22Rv1 (cell line): ENCODE measurements at regions not wholly inside any gene's neighbourhood (a gene's known extent, or its start where the extent isn't known, plus 50 kb on each side); places are given as distances from the start of the nearest gene placed in this dataset.
A peak's percentile ranks its signal among the peaks of the same experiment; 100 is the strongest.

Source experiments
- H3K27ac ChIP-seq: fragments of 450-650 bp; 2 replicates; pipeline ENCODE4 v1.5.1; 2017
- CTCF ChIP-seq: fragments of 450-650 bp; IDR thresholded peaks from 2 replicates; pipeline ENCODE4 v1.5.1; 2017; ENCODE audit warnings: mild to moderate bottlenecking
- ZFX ChIP-seq: fragments of 450-650 bp; IDR thresholded peaks from 2 replicates; pipeline ENCODE4 v1.6.1; 2017; ENCODE audit warnings: antibody characterized with exemption, borderline replicate concordance

- TF ChIP-seq ZFX (no peak), CTCF (peak; percentile 87)
- no peak overlapping the region for H3K27ac ChIP-seq
Measured at GRCh38 chr20:22453244-22454080, 130.9 kb downstream of the FOXA2 start.

GRCh38 chr20:22452442-22453011, 131.8 kb downstream of the FOXA2 start:
- no peak overlapping the region for H3K27ac ChIP-seq
- TF ChIP-seq ZFX (no peak), CTCF (no peak)

- TF ChIP-seq CTCF (no peak), ZFX (no peak)
- no peak overlapping the region for H3K27ac ChIP-seq
Measured at GRCh38 chr20:22450537-22450936, 133.8 kb downstream of the FOXA2 start.

- TF ChIP-seq CTCF = no peak
- TF ChIP-seq ZFX = no peak
Measured at GRCh38 chr20:22449188-22449973, 135.0 kb downstream of the FOXA2 start.

GRCh38 chr20:22447447-22447778, 137.0 kb downstream of the FOXA2 start:
- H3K27ac ChIP-seq = no peak overlapping the region
- TF ChIP-seq CTCF (no peak), ZFX (no peak)

More at GRCh38 chr20:22449188-22449973, 135.0 kb downstream of the FOXA2 start:
- H3K27ac ChIP-seq = no peak overlapping the region

GRCh38 chr20:22446613-22447446, 137.5 kb downstream of the FOXA2 start:
- no peak overlapping the region for H3K27ac ChIP-seq
- TF ChIP-seq CTCF (no peak), ZFX (no peak)
